Loucy (cell line): ENCODE measurements at regions not wholly inside any gene's neighbourhood (a gene's known extent, or its start where the extent isn't known, plus 50 kb on each side); places are given as distances from the start of the nearest gene placed in this dataset.

Experiments
- CTCF ChIP-seq: fragments of 200-600 bp; sonication (generic); conservative IDR thresholded peaks from 2 replicates; pipeline ENCODE4 v1.5.1; 2014; ENCODE audit warnings: mild to moderate bottlenecking, antibody characterized with exemption, low read length
- EZH2phosphoT487 ChIP-seq: fragments of 200-600 bp; IDR thresholded peaks from 2 replicates; pipeline ENCODE4 v1.6.1; 2018; ENCODE audit warnings: antibody characterized with exemption, mild to moderate bottlenecking, moderate library complexity, borderline replicate concordance

- TF ChIP-seq CTCF = no peak
- TF ChIP-seq EZH2phosphoT487 = no peak
Observed at GRCh38 chr10:124184208-124184830, 90.9 kb upstream of the CHST15 start.
